Epithelial cell of proximal tubule (primary cell): ENCODE measurements at regions not wholly inside any gene's neighbourhood (a gene's known extent, or its start where the extent isn't known, plus 50 kb on each side); places are given as distances from the start of the nearest gene placed in this dataset.

ENCODE experiments used
- DNase-seq: peaks from one replicate; pipeline ENCODE4 v3.0.0-alpha.2; 2011; ENCODE audit warnings: low read depth
- H3K4me3 ChIP-seq: 2 replicates; pipeline ENCODE4 v1.5.1; 2011; ENCODE audit warnings: low read depth, mild to moderate bottlenecking, low read length
- TF ChIP-seq, protein P1 (sequence below): conservative IDR thresholded peaks from 2 replicates; pipeline ENCODE4 v1.5.1; 2012; ENCODE audit warnings: low read depth, mild to moderate bottlenecking, low read length

GRCh38 chr1:56188855-56189254, 390.5 kb downstream of the PLPP3 start:
- TF ChIP-seq, protein P1, sequence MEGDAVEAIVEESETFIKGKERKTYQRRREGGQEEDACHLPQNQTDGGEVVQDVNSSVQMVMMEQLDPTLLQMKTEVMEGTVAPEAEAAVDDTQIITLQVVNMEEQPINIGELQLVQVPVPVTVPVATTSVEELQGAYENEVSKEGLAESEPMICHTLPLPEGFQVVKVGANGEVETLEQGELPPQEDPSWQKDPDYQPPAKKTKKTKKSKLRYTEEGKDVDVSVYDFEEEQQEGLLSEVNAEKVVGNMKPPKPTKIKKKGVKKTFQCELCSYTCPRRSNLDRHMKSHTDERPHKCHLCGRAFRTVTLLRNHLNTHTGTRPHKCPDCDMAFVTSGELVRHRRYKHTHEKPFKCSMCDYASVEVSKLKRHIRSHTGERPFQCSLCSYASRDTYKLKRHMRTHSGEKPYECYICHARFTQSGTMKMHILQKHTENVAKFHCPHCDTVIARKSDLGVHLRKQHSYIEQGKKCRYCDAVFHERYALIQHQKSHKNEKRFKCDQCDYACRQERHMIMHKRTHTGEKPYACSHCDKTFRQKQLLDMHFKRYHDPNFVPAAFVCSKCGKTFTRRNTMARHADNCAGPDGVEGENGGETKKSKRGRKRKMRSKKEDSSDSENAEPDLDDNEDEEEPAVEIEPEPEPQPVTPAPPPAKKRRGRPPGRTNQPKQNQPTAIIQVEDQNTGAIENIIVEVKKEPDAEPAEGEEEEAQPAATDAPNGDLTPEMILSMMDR = no peak
- DNase-seq = no peak
- no peak overlapping the region for H3K4me3 ChIP-seq

DNA sequence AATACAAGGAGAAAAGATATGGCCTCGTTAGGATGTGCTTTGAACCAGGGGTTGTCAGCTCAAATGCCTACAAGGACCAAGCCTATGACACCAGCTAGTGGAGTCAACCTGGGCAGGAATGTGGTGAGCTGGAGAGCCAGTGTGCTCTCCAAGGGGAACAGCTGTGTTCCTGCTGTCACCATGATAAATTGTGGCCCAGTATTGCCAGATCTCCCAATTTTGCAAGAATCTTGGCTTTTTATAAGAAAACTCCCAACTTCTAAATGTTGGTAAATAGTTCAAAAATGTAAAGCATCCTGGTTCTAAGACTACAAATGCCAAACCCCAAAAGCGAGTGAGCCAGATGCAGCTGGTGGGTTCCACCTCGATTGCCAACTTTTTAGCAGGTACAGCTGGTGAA, 391.1 kb downstream of the PLPP3 start:
- H3K4me3 ChIP-seq = no peak overlapping the region
- no peak for DNase-seq
- TF ChIP-seq, protein P1 = no peak

DNA sequence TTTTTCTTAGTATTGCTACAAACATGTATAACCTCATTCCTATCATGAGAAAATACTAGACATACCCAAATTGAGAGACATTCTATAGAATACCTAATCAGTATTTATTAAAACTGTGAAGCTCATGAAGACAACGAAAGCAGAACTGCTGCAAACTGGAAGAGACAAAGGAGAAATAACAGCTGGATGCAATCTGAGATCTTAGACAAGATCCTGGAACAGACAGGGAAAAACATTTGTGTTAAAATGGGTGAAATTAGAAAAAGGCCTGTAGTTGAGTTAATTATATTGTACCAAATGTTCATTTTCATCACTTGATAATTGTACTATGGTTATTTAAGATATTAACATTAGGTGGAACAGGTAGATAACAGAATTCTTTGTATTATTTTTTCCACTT, 392.0 kb downstream of the PLPP3 start:
- no peak for DNase-seq
- TF ChIP-seq, protein P1 = no peak
- H3K4me3 ChIP-seq = no peak overlapping the region

DNA sequence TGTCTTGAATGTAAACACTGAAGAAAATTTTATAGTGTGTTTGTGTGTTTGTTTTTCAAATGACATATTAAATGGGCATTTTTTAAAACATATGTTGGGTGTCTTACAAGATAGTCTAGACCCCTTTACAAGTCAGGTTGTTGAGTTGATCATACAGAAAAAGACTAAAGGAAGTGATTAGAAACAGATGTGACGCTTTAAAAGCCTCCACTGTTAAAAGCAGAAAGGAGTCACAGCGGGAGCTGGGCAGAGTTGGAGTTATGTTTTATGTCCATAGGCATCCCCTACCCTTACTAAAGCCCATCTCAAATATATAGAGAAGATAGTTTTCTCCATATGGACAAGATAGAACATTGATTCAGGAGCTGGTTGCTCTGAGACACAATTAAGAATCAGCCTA, 393.9 kb downstream of the PLPP3 start:
- no peak for DNase-seq
- H3K4me3 ChIP-seq = no peak overlapping the region
- TF ChIP-seq, protein P1 = no peak

DNA sequence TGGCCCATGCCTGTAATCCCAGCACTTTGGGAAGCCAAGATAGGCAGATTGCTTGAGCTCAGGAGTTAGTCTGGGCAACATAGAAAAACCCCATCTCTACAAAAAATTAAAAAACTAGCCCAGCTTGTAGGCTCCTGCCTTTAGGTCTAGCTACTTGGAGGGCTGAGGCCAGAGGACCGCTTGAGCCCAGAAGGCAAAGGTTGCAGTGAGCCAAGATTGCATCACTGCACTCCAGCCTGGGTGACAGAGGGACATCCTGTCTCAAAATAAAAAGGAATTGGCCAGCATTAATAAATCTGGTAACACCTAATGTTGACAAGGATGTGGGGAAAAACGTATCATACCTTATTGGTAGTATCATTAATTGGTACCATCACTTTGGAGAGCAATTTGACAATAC, 396.2 kb downstream of the PLPP3 start:
- DNase-seq = no peak
- no peak overlapping the region for H3K4me3 ChIP-seq
- TF ChIP-seq, protein P1 = no peak

DNA sequence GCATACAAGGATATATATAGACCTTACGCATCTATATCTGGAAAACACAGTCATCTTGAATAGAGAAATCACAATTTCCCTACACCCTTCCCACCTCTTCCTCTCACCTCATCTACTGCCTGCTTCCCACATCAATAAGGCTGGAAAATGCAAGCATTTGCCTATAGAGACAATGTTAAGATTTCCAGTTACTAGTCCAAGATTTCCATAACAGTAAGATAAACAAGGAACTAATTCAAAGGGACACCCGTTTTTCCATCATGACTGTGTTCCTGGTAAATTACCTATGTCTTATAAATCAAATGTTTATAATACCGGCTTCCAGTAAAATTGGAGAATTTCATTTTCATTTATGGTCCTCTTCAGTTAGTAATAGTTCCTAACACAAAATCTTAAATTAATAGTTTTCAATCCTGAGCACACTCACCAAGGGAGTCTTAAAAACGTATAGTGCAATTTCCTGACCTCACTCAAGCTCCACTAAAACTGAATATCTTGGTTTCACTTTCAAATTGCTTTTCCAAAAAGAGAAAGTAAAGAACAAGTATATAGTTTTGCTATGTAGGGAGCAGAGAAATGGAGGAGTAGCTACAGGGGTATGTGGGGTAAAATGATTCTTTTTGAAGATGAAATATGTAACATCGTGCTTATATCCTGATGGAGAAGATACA, 398.7 kb downstream of the PLPP3 start:
- TF ChIP-seq, protein P1 = no peak
- DNase-seq = no peak
- no peak overlapping the region for H3K4me3 ChIP-seq

DNA sequence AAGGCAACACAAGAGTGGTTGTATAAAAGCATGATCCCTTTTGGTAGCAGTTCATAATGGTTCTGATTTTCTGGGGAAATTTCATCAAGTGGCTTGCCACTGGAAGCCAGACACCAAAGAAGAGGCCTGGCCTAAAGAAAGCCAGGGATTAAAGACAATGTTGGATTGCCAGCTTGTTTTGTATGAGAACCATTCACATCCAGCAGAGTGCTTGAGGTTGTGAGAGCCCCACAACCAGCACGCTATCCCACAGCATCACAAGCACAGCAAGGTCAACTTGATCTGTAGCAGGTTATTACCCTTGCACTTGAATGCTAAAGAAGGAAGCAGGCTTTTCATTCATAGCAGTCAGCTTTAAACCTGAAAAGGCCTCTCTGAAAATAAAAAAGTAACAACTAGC, 399.8 kb downstream of the PLPP3 start:
- TF ChIP-seq, protein P1 = no peak

More for the DNA sequence above, 399.8 kb downstream of the PLPP3 start:
- no peak overlapping the region for H3K4me3 ChIP-seq
- DNase-seq = no peak
